Peyer's patch (tissue), 4 donors: ENCODE measurements at regions not wholly inside any gene's neighbourhood (a gene's known extent, or its start where the extent isn't known, plus 50 kb on each side); places are given as distances from the start of the nearest gene placed in this dataset.

Experiments used
- POLR2A ChIP-seq, 2 donors: fragments of 450-650 bp; IDR thresholded peaks; one replicate each; pipeline ENCODE4 v1.5.1; 2017; ENCODE audit warnings: antibody characterized with exemption in 2 of 2, mild to moderate bottlenecking in 2 of 2, moderate library complexity in 2 of 2
- TF ChIP-seq, protein P1 (sequence below), 6 experiments: fragments of 450-650 bp in 4 of 6; fragments of 200-600 bp in 2 of 6; sonication (generic) in 1 of 6; IDR thresholded peaks; one replicate each; pipeline ENCODE4 v1.5.1; 2017 to 2019; ENCODE audit warnings: antibody characterized with exemption in 6 of 6, mild to moderate bottlenecking in 3 of 6, moderate library complexity in 1 of 6

- no peak for TF ChIP-seq POLR2A (IDR thresholded peaks at IDR 0.05)
- TF ChIP-seq, protein P1, sequence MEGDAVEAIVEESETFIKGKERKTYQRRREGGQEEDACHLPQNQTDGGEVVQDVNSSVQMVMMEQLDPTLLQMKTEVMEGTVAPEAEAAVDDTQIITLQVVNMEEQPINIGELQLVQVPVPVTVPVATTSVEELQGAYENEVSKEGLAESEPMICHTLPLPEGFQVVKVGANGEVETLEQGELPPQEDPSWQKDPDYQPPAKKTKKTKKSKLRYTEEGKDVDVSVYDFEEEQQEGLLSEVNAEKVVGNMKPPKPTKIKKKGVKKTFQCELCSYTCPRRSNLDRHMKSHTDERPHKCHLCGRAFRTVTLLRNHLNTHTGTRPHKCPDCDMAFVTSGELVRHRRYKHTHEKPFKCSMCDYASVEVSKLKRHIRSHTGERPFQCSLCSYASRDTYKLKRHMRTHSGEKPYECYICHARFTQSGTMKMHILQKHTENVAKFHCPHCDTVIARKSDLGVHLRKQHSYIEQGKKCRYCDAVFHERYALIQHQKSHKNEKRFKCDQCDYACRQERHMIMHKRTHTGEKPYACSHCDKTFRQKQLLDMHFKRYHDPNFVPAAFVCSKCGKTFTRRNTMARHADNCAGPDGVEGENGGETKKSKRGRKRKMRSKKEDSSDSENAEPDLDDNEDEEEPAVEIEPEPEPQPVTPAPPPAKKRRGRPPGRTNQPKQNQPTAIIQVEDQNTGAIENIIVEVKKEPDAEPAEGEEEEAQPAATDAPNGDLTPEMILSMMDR (IDR thresholded peaks at IDR 0.05): no peak
These were observed 447.0 kb downstream of the SLC16A7 start for GRCh38 chr12:60042835-60043234.
